ENCODE measurements at regions not wholly inside any gene's neighbourhood (a gene's known extent, or its start where the extent isn't known, plus 50 kb on each side); places are given as distances from the start of the nearest gene placed in this dataset.
"Not testable (repeated sequence)": the region's sequence is repeated elsewhere in the genome, so short reads cannot be mapped to it uniquely, and the experiment has no call there.

DNA sequence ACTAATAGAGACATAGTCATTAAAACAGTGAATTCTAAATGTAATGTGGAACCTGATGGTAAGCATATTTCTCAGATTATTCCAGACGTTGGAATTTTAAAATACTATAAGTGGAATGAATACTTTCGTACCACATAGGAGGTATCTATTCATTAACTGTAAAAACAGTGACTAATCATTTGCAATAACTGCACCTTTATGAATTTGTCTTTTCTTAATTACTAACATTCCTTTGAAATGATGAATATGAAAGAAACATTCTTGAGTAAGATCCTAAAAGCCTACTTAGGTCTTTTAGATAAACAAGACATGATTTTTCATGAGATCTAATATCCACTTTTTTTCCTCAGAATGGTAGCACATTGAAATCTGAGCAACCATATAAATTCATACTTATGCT is 549.0 kb upstream of the LRRN3 start:
- no peak for DNase-seq

- DNase-seq, result no peak
These were observed 546.7 kb upstream of the LRRN3 start for GRCh38 chr7:110544194-110544593.

- no peak for DNase-seq
These were observed 542.6 kb upstream of the LRRN3 start for GRCh38 chr7:110548372-110548771.

- DNase-seq, result no peak
These were observed 533.8 kb upstream of the LRRN3 start for GRCh38 chr7:110557136-110557535.

GRCh38 chr7:110563286-110563685 is 527.6 kb upstream of the LRRN3 start:
- not testable (repeated sequence) for DNase-seq

GRCh38 chr7:110564246-110564645 is 526.7 kb upstream of the LRRN3 start:
- no peak for DNase-seq

DNA sequence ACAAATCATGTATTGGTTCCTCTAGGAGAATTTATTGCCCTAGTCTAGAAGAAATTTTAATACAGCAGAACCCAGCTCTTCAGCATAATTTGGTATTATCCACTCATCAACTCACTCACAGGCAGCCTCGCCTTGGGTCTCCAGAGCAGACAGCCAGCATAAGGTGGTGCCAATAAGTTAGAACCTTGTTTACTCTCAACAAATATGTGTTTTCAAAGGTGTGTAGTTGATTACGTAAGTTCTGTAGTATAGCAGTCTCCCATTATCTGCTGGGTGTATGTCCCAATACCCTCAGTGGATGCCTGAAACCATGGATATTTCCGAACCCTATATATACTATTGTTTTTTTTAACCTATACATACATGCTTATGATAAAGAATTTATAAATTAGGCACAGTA is 522.5 kb upstream of the LRRN3 start:
- no peak for DNase-seq

DNA sequence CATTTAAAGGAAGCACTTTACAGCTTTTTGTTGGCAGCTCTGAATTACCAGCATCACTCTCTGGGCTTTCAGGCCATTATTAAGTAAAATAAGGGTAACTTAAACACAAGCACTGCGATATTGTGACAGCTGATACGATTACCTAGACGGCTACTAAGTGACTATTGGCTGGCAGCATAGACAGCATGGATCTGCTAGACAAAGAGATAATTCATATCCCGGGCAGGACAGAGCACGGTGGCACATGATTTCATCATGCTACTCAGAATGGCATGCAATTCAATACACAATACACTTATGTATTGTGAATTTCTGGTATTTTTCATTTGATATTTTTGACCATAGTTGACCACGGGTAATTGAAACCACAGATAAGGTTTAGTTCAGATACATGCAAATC is 522.0 kb upstream of the LRRN3 start:
- peak in 2 of 56 donors; percentile 4 to 24 for DNase-seq

GRCh38 chr7:110569486-110570205 is 521.3 kb upstream of the LRRN3 start:
- no peak for DNase-seq

- no peak for DNase-seq
These were observed 516.9 kb upstream of the LRRN3 start for GRCh38 chr7:110573862-110574528.

GRCh38 chr7:110587294-110587693 is 503.6 kb upstream of the LRRN3 start:
- no peak for DNase-seq

DNA sequence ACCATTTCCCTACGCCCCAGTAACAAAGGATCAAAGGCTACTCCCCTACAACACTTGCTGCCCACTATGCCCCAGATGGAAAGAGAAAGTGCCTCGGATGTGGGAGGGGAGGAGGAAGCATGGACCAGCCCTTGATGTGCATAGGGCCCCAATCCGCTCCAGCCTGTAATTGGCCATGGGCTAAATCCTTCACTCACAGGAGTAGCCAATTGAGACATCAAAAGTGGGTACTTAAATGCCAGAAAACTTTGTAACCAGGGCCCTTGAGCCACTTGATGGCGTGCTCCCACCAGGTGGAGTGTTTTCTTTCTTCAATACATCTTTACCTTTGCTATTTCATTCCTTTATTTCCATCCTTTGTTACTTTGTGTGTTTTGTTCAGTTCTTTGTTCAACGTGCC is 500.5 kb upstream of the LRRN3 start:
- no peak for DNase-seq

DNA sequence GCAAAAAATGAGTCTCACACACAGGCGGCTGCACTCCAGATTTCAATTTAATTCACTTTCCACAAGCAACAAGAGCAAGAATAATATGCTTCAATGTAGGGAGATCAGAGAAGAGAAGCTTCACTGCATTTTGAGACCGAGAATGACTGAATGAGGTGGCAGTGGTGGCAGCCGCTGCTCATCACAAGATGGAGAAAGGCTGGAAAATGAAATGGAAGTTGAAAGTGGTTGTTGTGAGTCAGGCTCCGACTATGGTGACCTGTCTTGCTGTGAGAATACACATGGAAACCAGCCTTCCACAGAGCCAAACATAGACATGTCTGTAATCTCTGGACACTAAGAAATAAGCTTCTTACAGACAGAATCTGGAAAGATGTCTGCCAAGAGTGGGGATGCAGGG is 499.6 kb upstream of the LRRN3 start:
- no peak for DNase-seq

- no peak for DNase-seq
These were observed 498.4 kb upstream of the LRRN3 start for GRCh38 chr7:110592557-110592956.

- no peak for DNase-seq
These were observed 497.6 kb upstream of the LRRN3 start for GRCh38 chr7:110593355-110593754.

DNA sequence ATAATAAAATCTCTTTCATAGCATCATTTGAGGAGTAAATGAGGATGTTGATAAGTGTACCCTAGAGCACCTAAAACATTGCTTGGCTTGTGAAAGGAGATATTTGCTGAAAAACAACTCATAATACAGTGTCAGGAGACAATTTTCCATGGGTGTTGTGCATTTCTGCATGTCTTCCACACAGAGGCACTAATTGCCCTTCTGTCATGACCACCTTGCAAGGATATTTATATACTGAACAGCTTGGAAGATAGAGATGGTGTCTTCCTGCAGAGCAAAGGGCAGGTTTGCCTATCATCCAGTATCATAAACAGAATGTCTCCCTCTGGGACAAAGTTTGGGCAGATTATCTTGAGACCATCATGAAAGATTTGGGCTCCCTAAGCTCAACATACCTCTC is 495.2 kb upstream of the LRRN3 start:
- DNase-seq, result no peak

GRCh38 chr7:110600956-110601355 is 490.0 kb upstream of the LRRN3 start:
- no peak for DNase-seq

DNA sequence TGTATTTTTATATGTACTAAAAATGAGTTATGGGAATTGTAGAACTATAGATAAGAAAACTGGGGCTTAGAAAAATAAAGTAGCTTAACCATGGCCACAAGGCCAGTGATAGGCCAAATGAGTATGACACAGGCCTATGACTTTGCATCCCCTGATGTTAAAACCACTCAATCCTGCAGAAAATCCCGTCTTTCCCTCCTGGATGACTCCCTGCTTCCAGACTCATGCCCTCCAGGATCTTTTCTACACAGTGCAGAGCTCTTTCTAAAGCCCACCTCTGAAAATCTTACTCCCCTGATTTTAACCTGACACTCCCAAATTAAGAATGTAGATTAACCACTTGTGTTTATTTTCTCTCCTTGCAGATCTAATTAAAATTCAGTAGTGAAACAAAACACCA is 489.2 kb upstream of the LRRN3 start:
- DNase-seq, result no peak

GRCh38 chr7:110604206-110604605 is 486.7 kb upstream of the LRRN3 start:
- no peak for DNase-seq

DNA sequence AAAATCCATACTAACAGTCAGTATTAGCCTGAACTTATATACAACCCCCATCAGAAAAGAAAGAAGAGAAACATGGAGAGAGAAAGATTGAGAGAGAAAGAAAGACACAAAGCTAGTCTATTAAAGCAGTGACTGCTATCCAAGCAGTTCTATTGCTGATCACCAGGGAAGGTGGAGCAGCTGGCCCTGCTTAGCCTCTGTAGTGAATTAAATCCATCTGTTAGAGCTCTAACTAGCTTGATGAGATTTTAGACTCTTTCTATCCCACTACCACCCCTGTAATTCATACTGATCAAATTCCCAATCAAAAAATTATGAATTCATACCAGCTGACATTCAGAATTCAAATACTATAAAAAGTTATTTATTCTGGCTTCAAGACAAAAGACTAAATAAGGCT is 486.0 kb upstream of the LRRN3 start:
- DNase-seq, result no peak

DNA sequence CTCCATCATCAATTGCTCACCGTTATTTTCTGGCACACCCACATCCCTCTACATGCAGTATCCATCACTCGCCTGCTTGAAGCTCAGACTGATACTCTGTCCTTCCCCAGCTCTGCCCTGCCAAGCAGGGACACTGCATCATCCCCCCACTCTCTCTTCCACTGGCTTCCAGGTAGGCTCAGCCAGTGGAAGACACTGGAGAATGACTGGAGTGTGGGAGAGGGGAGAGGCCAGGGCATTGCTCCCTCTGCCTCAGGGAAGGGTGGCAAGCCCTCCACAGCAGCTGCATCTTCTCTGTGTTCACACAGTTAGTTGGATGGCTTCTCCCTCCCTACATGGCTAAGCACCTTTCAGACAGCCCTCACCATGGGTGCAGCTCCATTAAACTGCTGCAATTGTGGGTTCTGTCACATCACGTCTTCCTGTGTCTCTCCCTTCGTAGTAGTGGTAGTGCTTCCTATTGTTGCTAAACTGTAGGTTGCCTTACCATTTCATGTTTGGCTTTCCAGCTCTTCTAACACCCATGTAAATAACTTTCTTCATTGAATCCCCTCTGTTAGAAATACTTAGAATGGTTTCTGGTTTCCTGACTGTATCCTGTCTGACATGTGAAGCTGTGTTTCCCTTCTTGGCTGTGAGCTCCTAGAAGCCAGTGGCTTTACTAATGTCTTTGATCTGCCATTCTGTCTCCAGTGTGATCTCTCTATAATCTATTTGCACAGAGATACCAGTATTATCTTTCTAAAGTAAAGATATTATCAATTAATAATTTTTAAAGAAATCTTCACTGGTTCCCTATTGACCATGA is 483.7 kb upstream of the LRRN3 start:
- no peak for DNase-seq

DNA sequence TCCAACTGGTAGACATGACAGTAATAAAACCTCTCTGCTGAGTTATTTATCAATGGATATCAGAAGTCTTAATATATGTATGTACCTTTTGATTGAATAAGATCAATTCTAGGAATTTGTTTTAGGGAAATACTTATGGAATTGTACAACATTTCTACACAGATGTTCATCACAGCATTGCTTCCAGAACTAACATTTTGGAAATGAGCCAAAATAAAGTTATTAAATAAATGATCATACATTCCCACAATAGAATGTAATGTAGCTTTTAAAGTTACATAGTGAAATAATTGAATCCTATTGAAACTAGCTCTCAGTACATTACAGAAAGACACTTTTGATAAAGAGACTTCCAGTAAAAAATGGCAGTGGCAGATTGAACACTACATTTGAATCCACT is 481.6 kb upstream of the LRRN3 start:
- DNase-seq, result no peak

GRCh38 chr7:110612680-110613079 is 478.2 kb upstream of the LRRN3 start:
- DNase-seq, result no peak

All from nucleus accumbens (tissue), 56 donors.